Left lung (tissue), 4 donors: ENCODE measurements at regions not wholly inside any gene's neighbourhood (a gene's known extent, or its start where the extent isn't known, plus 50 kb on each side); places are given as distances from the start of the nearest gene placed in this dataset.
"Not testable (repeated sequence)": the region's sequence is repeated elsewhere in the genome, so short reads cannot be mapped to it uniquely, and the experiment has no call there.

Experiments
- ATAC-seq: fragments of 200-7000 bp; cut with Tn5 transposase; one replicate; pipeline ENCODE4 v1.9.1; 2020; ENCODE audit warnings: moderate library complexity
- DNase-seq, 4 donors: peaks; one replicate each; pipeline ENCODE4 v3.0.0-alpha.2; 2013 to 2020
- H3K27ac ChIP-seq, 2 donors: fragments of 200-600 bp; sonication (generic) in 1 of 2; one replicate each; pipeline versions ENCODE4 v1.5.0 to v1.8.0; 2020 to 2021
- H3K27me3 ChIP-seq, 2 donors: fragments of 200-600 bp; sonication (generic) in 1 of 2; one replicate each; pipeline versions ENCODE4 v1.5.0 to v1.8.0; 2020 to 2021
- H3K36me3 ChIP-seq, 2 donors: fragments of 200-600 bp; sonication (generic) in 1 of 2; one replicate each; pipeline versions ENCODE4 v1.5.0 to v1.8.0; 2020 to 2021
- H3K4me1 ChIP-seq, 2 donors: fragments of 200-600 bp; one replicate each; pipeline ENCODE4 v1.8.0; 2021
- H3K4me3 ChIP-seq, 2 donors: fragments of 200-600 bp; sonication (generic) in 1 of 2; one replicate each; pipeline versions ENCODE4 v1.5.0 to v1.8.0; 2020 to 2021; ENCODE audit warnings: mild to moderate bottlenecking in 1 of 2
- H3K9me3 ChIP-seq, 2 donors: fragments of 200-600 bp; sonication (generic) in 1 of 2; one replicate each; pipeline versions ENCODE4 v1.5.0 to v1.8.0; 2020 to 2021
- CTCF ChIP-seq, 2 donors: fragments of 200-600 bp; sonication (generic) in 1 of 2; IDR thresholded peaks; one replicate each; pipeline versions ENCODE4 v1.5.0 to v1.8.0; 2021; ENCODE audit warnings: antibody characterized with exemption in 2 of 2
- intact Hi-C, 2 donors: fragments of 100-400 bp; cut with DNase I; formaldehyde crosslinking; loops; one replicate each; pipeline versions ENCODE4 v1.11.2 to v1.14.2; 2022
- donor health status: DM: no; HTN: yes; CAD: no.
- donor health status: DM: no; HTN: no; CAD: no.

- no peak for TF ChIP-seq CTCF (IDR thresholded peaks at IDR 0.05)
- ATAC-seq (no peak), DNase-seq (no peak)
- H3K4me3 ChIP-seq, result no peak overlapping the region
- no peak overlapping the region for H3K27ac ChIP-seq
- peaks cover 0 to 14% of the 10 kb centered on the region in 2 donors for H3K9me3 ChIP-seq
- H3K4me1 ChIP-seq, result no peaks in the 10 kb centered on the region
- no peaks in the 10 kb centered on the region for H3K36me3 ChIP-seq
- H3K27me3 ChIP-seq, result no peaks in the 10 kb centered on the region
- intact Hi-C loops, result no loop called here
These were observed 1078.3 kb upstream of the EDIL3 start for GRCh38 chr5:85462957-85463356.

GRCh38 chr5:85466423-85466822, 1081.7 kb upstream of the EDIL3 start:
- Histone ChIP-seq H3K9me3 (peaks cover 0 to 23% of the 10 kb centered on the region in 2 donors), H3K27ac (no peak overlapping the region), H3K4me3 (no peak overlapping the region), H3K4me1 (no peaks in the 10 kb centered on the region), H3K27me3 (no peaks in the 10 kb centered on the region), H3K36me3 (no peaks in the 10 kb centered on the region)
- no peak for ATAC-seq
- DNase-seq, result no peak
- no peak for TF ChIP-seq CTCF (IDR thresholded peaks at IDR 0.05)
- intact Hi-C loops, result no loop called here

- DNase-seq (no peak), ATAC-seq (no peak)
- Histone ChIP-seq H3K27me3 (no peaks in the 10 kb centered on the region), H3K9me3 (peaks cover 0 to 30% of the 10 kb centered on the region in 2 donors), H3K4me1 (no peaks in the 10 kb centered on the region), H3K36me3 (no peaks in the 10 kb centered on the region), H3K27ac (no peak overlapping the region), H3K4me3 (no peak overlapping the region)
- intact Hi-C loops, result no loop called here
- no peak for TF ChIP-seq CTCF (IDR thresholded peaks at IDR 0.05)
These were observed 1088.1 kb upstream of the EDIL3 start for GRCh38 chr5:85472749-85473148.

GRCh38 chr5:85475151-85475550, 1090.5 kb upstream of the EDIL3 start:
- H3K36me3 ChIP-seq, H3K4me1 ChIP-seq, H3K4me3 ChIP-seq, intact Hi-C loops, H3K27me3 ChIP-seq, DNase-seq, H3K27ac ChIP-seq, ATAC-seq: not testable (repeated sequence)
- peaks cover 0 to 14% of the 10 kb centered on the region in 2 donors for H3K9me3 ChIP-seq

- ATAC-seq (no peak), DNase-seq (no peak)
- Histone ChIP-seq H3K4me3 (no peak overlapping the region), H3K36me3 (no peaks in the 10 kb centered on the region), H3K4me1 (no peaks in the 10 kb centered on the region), H3K9me3 (peaks cover 0 to 14% of the 10 kb centered on the region in 2 donors), H3K27ac (no peak overlapping the region), H3K27me3 (no peaks in the 10 kb centered on the region)
- intact Hi-C loops, result no loop called here
- no peak for TF ChIP-seq CTCF (IDR thresholded peaks at IDR 0.05)
These were observed 1091.9 kb upstream of the EDIL3 start for GRCh38 chr5:85476617-85477016.

- Histone ChIP-seq H3K36me3 (no peaks in the 10 kb centered on the region), H3K27me3 (no peaks in the 10 kb centered on the region), H3K27ac (no peak overlapping the region), H3K9me3 (peaks cover 0 to 6% of the 10 kb centered on the region in 2 donors), H3K4me3 (no peak overlapping the region), H3K4me1 (no peaks in the 10 kb centered on the region)
- no peak for TF ChIP-seq CTCF (IDR thresholded peaks at IDR 0.05)
- intact Hi-C loops, result no loop called here
- no peak for DNase-seq
- no peak for ATAC-seq
These were observed 1095.2 kb upstream of the EDIL3 start for GRCh38 chr5:85479849-85480248.
